GM21390 (cell line): ENCODE measurements at regions not wholly inside any gene's neighbourhood (a gene's known extent, or its start where the extent isn't known, plus 50 kb on each side); places are given as distances from the start of the nearest gene placed in this dataset.

Experiments
- ATAC-seq: cut with Tn5 transposase; IDR thresholded peaks from one replicate; pipeline ENCODE4 v1.9.1; 2021; ENCODE audit not compliant: unreplicated experiment

DNA sequence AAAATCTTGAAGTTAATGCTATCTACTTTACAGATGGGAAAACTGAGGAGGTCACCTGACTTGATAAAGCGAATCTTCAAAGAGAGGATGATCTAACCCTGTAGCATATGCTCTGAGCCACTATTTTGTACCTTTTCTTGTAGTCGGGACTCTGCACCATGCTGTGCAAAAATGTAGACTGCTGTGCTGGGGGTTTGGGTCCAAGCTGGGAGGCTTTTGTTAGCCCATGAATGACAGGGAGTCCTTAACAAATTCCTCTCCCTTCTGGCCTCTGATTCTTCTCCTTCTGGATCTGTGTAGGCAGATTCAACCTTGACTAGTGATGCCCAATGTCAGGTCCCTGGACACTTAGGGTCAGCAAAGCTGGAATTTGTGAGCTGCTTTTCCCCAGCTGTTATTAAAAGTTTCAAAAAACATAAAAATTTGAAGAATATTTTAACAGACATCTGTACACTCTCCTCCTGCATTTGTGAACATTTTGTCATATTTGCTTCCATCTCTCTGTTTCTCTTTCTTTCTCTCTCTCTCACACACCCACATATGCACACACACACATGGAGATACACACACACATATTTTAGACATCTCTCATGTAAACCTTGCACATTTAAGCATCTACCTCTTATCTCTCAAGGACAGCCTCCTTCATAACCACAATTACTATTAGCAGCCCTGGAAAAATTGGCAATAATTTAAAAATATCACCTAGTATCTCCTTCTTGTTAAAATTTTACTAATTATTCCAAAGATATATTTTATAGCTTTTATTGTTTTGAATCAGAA is 335.0 kb upstream of the TRIB2 start:
- no peak for ATAC-seq

DNA sequence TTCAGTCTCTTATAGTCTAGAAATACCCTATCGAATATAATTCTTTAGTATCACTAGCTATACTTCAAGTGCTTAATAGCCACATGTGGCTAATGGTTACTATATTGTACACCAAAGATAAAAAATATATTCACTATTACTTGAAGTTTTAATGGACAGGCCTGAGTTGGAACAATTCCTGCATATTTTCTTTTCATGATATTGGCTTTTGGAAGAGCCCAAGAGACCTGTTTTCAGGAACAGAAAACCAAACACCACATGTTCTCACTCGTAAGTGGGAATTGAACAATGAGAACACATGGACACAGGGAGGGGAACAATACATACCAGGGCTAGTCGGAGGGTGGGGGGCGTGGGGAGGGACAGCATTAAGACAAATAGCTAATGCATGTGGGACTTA is 334.4 kb upstream of the TRIB2 start:
- no peak for ATAC-seq

DNA sequence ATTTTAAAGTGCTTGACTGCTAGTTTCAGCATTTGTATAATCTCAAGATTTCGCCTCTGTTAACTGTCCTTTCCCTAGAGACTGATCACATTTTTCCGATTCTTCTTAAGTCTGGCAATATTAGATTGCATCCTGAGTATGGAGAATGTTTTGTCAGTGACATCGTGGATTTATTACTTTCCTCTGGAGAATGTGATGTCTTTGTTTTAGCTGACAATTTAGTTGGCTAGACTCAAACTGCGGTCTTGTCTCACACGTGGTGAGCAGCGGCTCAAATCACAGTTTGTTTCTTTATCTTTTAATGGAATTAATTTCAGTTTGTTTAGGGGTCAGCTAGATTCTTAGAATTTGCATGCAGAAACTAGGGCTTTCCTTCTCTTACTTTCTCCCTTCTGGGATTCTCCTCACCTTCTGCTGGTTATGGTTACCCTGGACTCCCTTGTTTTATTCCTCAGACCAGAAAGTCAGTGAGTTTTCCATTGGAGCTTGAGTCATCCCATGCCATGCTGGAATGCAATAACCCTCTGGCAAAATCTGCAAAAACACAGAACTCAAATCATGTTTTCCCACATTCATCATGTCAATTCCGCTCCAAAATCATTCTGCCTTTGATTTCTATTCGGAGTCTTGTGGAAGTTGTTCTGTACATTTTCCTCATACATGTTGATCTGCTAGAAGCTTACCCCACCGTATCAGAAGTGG is 327.2 kb upstream of the TRIB2 start:
- no peak for ATAC-seq

DNA sequence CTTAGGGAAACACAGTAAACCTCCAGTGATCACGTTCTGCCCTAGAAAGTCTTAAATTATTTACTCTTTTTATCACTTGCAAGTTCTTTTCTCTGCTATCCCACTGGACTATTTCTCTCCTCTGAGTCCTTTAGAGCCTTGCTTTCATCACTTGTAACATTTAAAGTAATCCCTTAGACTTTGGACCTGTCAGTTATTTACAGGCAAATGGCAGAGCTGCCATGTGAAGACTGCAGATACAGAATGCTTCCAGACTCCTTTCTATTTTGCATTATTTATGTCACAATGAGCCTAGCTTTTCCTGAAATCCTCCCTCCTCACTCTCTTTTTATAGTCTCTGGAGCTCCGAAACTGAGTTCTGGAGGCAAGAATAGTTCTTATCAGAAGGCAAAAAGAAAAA is 325.6 kb upstream of the TRIB2 start:
- no peak for ATAC-seq

GRCh38 chr2:12396699-12397098 is 320.0 kb upstream of the TRIB2 start:
- no peak for ATAC-seq

- ATAC-seq: no peak
Observed at GRCh38 chr2:12397854-12398253, 318.9 kb upstream of the TRIB2 start.

DNA sequence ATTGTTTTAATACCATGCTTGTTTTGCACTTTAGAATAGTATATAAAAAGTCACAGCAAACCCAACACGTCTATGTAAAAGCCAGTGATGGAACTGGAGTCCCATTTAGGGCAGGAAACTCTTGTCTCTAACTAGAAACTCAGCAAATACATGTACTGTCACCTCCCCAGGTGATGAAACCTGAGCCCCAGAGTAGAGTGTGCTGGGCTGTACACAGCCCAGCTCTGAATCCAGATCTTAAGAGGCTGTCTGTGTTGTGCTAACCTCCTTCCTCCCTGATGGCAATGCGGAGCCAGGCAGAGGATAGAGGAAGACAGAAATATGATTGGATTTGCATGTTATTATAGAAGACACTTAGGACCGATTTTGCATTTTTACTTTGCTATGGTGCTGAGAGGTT is 317.5 kb upstream of the TRIB2 start:
- ATAC-seq: no peak

DNA sequence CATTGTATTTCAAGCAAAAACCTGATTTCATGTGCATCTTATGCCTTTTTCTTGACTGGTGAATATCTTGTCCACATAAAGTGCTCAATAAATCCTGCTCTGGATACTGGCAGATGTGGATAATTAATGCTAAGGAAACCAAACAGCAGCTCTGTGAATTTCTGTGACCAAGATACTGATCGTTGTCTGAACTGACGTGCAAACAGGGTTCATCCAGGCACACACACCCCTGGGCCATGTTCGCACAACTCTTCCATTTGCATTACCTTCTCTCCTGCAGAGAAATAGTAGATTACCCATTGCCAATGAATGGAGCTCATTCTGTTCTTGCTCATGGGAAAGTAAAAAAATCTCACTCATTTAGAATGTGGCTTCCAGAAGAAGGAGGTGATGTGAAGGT is 316.2 kb upstream of the TRIB2 start:
- no peak for ATAC-seq

- ATAC-seq: no peak
Observed at GRCh38 chr2:12402440-12403139, 314.1 kb upstream of the TRIB2 start.

GRCh38 chr2:12404497-12404896 is 312.2 kb upstream of the TRIB2 start:
- no peak for ATAC-seq

DNA sequence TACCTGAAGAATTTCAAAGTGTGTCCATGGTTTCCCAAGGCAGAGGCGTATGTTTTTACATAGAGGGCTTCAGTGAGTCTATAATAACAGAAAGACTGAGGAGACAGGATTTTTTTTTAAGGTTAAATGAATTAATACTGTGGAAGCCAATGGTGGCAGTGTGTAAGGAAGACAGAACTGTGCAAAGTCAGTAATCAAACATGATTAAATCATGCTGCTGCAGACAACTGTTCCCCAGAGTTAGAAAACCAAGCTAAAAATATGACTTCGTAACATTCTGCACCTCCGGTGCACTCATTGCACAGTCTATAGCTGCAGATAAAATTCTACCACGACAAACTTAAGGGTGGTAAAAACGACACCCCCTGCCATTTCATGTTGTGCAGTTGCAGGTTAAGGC is 309.6 kb upstream of the TRIB2 start:
- no peak for ATAC-seq

GRCh38 chr2:12412898-12413305 is 303.8 kb upstream of the TRIB2 start:
- ATAC-seq: peak; percentile 98

DNA sequence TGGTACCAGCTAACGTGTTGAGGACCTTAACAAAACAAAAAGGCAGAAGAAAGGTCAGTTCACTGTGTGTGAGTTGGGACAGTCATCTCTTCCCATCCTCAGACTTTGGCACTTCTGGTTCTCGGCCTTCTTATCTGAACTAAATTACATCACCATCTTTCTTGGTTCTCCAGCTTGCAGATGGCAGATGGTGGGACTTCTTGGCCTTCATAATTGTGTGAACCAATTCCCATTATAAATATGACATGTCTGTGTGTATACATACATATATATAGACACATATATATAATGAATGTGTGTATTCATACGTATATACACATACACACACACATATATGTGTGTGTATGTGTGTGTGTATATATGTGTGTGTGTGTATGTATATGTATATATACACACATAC is 301.2 kb upstream of the TRIB2 start:
- no peak for ATAC-seq

- ATAC-seq: no peak
Observed at GRCh38 chr2:12416600-12416999, 300.1 kb upstream of the TRIB2 start.

- no peak for ATAC-seq
Observed at GRCh38 chr2:12417786-12418185, 298.9 kb upstream of the TRIB2 start.

GRCh38 chr2:12419803-12420202 is 296.9 kb upstream of the TRIB2 start:
- ATAC-seq: no peak

GRCh38 chr2:12421046-12421445 is 295.7 kb upstream of the TRIB2 start:
- no peak for ATAC-seq

GRCh38 chr2:12424219-12424618 is 292.5 kb upstream of the TRIB2 start:
- ATAC-seq: no peak

DNA sequence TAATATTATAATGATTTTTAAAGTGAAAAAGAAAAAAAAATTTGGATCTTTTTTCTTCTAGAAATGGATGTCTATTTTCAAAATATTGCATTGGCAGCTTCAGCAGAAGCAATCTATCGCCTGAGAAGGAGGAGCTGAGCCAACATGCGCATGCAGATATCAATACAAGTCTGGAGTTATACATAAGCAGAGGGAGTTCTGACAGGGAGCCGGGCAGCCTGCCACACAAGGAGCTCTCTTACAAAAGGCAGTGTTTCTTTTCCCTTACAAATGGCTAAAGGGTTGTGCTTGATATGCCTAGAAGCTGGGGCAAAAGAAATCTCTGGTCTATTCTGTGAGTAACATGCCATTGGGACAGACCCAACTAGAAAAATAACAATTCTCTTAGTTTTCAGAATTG is 291.9 kb upstream of the TRIB2 start:
- no peak for ATAC-seq

DNA sequence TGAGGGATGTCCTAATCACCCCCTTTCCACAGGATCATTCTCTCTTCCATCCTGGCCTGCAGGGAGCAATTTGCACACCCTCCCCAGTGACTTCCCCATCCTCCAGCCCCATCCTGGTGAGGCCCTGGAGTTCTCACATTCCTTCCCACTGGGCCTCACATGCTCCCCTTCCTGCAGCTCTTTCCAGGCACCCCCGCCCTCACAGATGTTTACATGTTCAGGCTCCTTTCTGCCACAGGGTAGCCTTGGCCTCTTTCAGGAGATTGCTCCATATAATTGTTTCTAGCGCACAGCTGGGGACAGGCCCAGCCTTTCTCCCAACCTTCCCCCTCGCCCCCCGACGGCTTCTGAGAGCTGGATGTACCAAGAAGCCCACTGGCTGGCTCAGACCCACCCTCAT is 288.4 kb upstream of the TRIB2 start:
- no peak for ATAC-seq

GRCh38 chr2:12428786-12429185 is 287.9 kb upstream of the TRIB2 start:
- ATAC-seq: no peak

DNA sequence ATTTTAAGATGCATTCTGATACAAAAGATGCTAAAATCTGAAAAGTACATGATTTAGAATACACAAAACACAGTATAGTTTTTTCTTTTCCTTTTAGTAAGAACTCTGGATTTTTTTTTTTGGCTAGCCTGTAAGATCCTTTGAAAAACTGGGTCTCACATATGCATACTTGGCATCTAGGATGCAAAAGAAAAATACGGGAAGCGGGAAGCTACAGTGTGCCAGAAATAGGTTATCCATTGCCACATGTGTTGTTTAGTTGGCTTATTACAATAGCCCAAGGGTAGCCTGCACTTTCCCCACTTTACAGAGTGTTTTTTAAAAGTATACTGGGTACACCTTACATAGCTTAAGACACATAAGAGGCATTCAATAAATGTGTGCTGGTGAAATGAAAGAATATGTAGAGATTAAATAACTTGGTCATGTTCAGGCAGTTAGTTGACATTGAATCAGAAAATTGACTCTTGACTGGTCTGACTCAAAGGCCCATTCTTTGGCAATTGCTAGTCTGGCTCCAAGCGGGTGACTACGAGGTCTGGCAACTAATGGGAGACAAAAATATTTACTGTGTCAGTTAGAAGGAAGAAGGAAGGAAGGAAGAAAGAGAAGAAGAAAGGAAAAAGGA is 286.8 kb upstream of the TRIB2 start:
- ATAC-seq: no peak
